ENCODE measurements at regions not wholly inside any gene's neighbourhood (a gene's known extent, or its start where the extent isn't known, plus 50 kb on each side); places are given as distances from the start of the nearest gene placed in this dataset.
"Not testable (repeated sequence)": the region's sequence is repeated elsewhere in the genome, so short reads cannot be mapped to it uniquely, and the experiment has no call there.

DNA sequence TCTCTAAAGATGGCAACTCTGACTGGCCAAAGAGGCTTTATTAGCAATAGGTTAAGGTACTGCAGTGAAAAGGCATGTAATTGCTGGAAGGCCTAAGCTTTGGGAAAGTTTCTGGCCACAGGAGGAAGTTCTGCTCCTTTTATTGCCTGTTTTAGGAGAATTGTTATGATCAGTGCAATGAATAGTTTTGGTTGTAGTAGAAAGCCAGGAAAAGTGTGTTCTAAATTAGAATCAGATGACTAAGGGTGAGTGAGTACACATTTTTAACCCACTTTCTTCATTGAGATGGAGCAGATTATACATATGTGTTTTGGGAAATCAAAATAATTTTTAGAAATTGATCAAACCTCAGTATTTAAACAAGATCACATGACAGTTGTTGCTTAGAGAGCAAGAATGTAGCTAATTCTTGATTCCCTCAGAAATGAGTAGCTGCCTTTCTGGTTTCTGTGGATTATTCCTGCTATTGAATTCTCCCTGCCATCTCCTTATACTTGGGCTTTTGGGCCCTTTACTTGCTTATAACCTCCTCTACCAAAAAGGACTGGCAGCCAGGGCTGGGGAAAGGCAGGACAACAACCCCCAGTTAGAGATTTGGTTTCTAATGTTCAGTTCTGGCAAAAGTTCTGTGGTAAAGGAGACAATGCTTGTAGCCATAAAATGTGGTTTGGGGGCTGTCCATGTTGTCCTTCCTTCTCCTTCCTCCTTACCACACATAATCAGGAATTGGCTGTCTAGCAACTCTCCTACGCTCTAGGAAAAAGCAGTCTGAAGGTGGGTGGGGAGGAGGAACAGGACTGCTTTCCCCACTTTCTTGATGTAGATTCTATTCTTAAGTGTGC is 217.1 kb downstream of the SLC38A4 start:
- H3K36me3 ChIP-seq (ENCODE audit: control insufficient read depth, insufficient read depth, low read length), result no peaks in the 10 kb centered on the region
- no peak overlapping the region for H3K9ac ChIP-seq (ENCODE audit: low read length)
- H3K9me3 ChIP-seq (ENCODE audit: control insufficient read depth, low read length), result no peaks in the 10 kb centered on the region
- peaks cover 15% of the 10 kb centered on the region for H3K4me1 ChIP-seq (ENCODE audit: control insufficient read depth, insufficient read depth, low read length)
- H3K4me3 ChIP-seq (ENCODE audit: low read length), result no peak overlapping the region
- H3K27me3 ChIP-seq (ENCODE audit: control insufficient read depth, insufficient read depth, low read length), result no peaks in the 10 kb centered on the region

DNA sequence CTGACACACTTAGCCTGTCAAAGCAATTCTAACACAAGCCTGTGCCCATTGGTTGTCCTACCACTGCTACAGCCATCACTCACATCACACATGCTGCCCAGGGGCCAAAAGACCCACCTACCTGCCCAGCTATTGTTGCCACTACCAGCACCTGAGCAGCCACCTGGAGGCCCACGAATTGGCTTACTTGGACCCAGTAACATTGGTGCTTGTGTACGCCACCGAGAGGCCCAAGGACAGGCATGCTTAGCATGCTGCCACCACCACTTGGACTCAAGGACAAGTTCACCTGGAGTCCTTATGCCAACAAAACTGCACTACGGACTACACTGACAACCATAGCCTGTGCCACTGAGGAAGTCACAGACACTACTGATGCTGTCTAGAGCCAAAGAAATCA is 221.1 kb downstream of the SLC38A4 start:
- H3K9me3 ChIP-seq (ENCODE audit: control insufficient read depth, low read length), result no peaks in the 10 kb centered on the region
- H3K36me3 ChIP-seq (ENCODE audit: control insufficient read depth, insufficient read depth, low read length), result no peaks in the 10 kb centered on the region
- no peak overlapping the region for H3K9ac ChIP-seq (ENCODE audit: low read length)
- H3K27me3 ChIP-seq (ENCODE audit: control insufficient read depth, insufficient read depth, low read length), result no peaks in the 10 kb centered on the region
- peaks cover 10% of the 10 kb centered on the region for H3K4me1 ChIP-seq (ENCODE audit: control insufficient read depth, insufficient read depth, low read length)
- H3K4me3 ChIP-seq (ENCODE audit: low read length), result no peak overlapping the region

DNA sequence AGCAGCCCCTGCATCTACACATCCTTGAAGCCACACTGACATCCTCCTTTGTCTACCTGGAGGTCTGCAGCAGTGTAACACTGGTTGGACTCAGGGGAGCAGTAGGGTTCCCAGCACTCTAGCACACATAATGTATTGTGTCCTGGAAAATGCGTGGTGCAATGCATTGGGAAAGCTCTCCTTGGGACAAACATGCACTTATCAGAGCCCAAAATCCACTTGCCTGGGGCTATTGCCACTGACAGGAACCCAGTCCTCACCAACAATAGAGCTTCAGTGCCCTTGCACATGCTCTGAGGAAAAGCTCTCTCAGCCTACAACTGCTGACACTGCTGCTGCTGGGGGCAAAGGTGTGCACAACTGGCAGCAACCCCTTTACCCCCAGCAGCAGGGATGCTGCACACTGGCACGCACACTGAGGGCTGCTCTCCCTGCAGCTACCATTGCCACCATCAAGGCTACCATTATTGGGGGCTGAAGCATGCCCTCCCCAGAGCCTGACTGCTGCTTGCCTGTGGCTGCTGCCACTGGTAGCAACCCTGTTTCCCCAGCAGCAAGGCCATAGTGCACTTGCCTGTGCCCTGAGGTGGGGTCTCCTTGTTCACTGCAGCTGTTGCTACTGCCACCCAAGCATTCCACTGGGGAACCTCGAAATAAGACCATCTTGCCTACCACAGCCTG is 221.9 kb downstream of the SLC38A4 start:
- no peak overlapping the region for H3K9ac ChIP-seq (ENCODE audit: low read length)
- no peaks in the 10 kb centered on the region for H3K27me3 ChIP-seq (ENCODE audit: control insufficient read depth, insufficient read depth, low read length)
- H3K9me3 ChIP-seq (ENCODE audit: control insufficient read depth, low read length), result no peaks in the 10 kb centered on the region
- H3K4me3 ChIP-seq (ENCODE audit: low read length), result no peak overlapping the region
- peaks cover 3% of the 10 kb centered on the region for H3K4me1 ChIP-seq (ENCODE audit: control insufficient read depth, insufficient read depth, low read length)
- H3K36me3 ChIP-seq (ENCODE audit: control insufficient read depth, insufficient read depth, low read length), result no peaks in the 10 kb centered on the region

DNA sequence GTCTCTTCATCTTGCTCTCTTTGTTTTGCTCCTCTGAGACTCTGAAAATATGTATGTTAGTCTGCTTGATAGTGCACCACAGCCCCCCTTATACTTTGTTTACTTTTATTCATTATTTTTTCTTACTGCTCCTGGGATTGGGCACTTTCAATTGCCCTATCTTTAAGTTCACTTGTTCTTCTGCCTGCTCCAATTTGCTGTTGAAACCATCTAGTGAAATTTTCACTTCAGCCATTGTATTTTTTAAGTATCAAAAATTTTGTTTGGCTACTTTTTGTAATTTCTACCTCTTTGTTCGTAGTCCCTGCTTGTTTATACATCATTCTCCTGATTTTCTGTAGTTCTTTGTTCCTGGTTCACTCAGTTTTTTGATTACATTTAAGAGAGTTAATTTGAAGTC is 223.3 kb downstream of the SLC38A4 start:
- no peaks in the 10 kb centered on the region for H3K36me3 ChIP-seq (ENCODE audit: control insufficient read depth, insufficient read depth, low read length)
- H3K9me3 ChIP-seq (ENCODE audit: control insufficient read depth, low read length), result no peaks in the 10 kb centered on the region
- H3K4me1 ChIP-seq (ENCODE audit: control insufficient read depth, insufficient read depth, low read length), result no peaks in the 10 kb centered on the region
- no peak overlapping the region for H3K9ac ChIP-seq (ENCODE audit: low read length)
- H3K4me3 ChIP-seq (ENCODE audit: low read length), result no peak overlapping the region
- no peaks in the 10 kb centered on the region for H3K27me3 ChIP-seq (ENCODE audit: control insufficient read depth, insufficient read depth, low read length)

DNA sequence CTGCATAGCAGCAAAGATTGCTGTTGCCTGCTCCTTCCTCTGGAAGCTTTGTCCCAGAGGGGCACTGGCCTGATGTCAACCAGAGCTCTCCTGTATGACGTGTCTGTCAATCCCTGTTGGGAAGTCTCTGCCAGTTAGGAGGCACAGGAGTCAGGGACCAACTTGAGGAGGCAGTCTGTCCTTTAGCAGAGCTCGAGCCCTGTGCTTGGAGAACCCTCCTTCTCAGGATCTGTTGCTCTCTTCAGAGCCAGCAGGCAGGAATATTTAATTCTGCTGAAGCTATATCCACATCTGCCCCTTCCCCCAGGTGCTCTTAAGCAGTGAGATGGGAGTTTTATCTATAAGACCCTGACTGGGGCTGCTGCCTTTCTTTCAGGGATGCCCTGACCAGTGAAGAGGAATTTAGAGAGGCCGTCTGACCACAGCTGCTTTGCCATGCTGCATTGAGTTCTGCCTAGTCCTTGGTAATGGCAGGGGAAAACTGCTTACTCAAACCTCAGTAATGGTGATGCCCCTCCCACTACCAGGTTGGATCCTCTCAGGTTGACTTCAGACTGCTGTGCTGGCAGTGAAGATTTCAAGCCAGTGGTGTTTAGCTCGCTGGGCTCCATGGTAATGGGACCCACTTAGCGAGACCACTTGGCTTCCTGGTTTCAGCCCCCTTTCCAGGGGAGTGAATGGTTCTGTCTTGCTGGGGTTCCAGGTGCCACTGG is 218.6 kb upstream of the SLC38A2 start:
- no peak overlapping the region for H3K9ac ChIP-seq (ENCODE audit: low read length)
- no peaks in the 10 kb centered on the region for H3K36me3 ChIP-seq (ENCODE audit: control insufficient read depth, insufficient read depth, low read length)
- H3K4me3 ChIP-seq (ENCODE audit: low read length), result no peak overlapping the region
- H3K4me1 ChIP-seq (ENCODE audit: control insufficient read depth, insufficient read depth, low read length), result peaks cover 3% of the 10 kb centered on the region
- no peaks in the 10 kb centered on the region for H3K27me3 ChIP-seq (ENCODE audit: control insufficient read depth, insufficient read depth, low read length)
- H3K9me3 ChIP-seq (ENCODE audit: control insufficient read depth, low read length), result no peaks in the 10 kb centered on the region

DNA sequence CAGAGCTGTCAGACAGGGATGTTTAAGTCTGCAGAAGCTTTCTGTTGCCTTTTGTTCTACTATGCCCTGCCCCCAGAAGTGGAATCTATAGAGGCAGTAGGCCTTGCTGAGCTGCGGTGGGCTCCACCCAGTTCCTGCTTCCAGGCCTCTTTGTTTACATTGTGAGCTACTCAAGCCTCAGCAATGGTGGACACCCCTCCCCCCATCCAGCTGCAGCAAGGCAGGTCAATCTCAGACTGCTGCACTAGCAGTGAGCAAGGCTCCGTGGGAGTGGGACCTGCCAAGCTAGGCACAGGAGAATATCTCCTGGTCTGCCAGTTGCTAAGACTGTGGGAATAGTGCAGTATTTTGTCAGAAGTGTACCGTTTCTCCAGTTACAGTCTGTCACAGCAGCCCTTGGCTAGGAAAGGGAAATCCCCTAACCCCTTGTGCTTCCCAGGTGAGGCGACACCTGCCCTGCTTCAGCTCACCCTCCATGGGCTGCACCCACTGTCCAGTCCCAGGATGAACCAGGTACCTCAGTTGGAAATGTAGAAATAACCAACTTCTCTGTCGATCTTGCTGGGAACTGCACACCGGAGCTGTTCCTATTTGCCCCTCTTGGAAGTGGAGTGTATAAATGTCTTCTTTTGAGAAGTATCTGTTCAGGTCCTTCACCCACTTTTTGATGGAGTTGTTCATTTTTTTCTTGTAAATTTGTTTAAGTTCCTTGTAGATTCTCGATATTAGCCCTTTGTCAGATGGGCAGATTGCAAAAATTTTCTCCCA is 213.5 kb upstream of the SLC38A2 start:
- Histone ChIP-seq H3K4me1 (ENCODE audit: control insufficient read depth, insufficient read depth, low read length) (peaks cover 12% of the 10 kb centered on the region), H3K4me3 (ENCODE audit: low read length) (no peak overlapping the region), H3K36me3 (ENCODE audit: control insufficient read depth, insufficient read depth, low read length) (no peaks in the 10 kb centered on the region), H3K9ac (ENCODE audit: low read length) (no peak overlapping the region), H3K9me3 (ENCODE audit: control insufficient read depth, low read length) (no peaks in the 10 kb centered on the region), H3K27me3 (ENCODE audit: control insufficient read depth, insufficient read depth, low read length) (no peaks in the 10 kb centered on the region)

DNA sequence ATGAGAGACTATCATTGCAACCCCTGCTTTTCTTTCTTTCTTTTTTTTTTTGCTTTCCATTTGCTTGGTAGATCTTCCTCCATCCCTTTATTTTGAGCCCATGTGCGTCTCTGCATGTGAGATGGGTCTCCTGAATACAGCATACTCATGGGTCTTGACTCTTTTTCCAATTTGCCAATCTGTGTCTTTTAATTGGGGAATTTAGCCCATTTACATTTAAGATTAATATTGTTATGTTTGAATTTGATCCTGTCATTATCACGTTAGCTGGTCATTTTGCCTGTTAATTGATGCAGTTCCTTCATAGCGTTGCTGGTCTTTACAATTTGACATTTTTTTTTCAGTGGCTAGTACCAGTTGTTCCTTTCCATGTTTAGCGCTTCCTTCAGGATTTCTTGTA is 211.5 kb upstream of the SLC38A2 start:
- peaks cover 12% of the 10 kb centered on the region for H3K4me1 ChIP-seq (ENCODE audit: control insufficient read depth, insufficient read depth, low read length)
- H3K9ac ChIP-seq (ENCODE audit: low read length); H3K9me3 ChIP-seq (ENCODE audit: control insufficient read depth, low read length); H3K27me3 ChIP-seq (ENCODE audit: control insufficient read depth, insufficient read depth, low read length); H3K4me3 ChIP-seq (ENCODE audit: low read length); H3K36me3 ChIP-seq (ENCODE audit: control insufficient read depth, insufficient read depth, low read length): not testable (repeated sequence)

DNA sequence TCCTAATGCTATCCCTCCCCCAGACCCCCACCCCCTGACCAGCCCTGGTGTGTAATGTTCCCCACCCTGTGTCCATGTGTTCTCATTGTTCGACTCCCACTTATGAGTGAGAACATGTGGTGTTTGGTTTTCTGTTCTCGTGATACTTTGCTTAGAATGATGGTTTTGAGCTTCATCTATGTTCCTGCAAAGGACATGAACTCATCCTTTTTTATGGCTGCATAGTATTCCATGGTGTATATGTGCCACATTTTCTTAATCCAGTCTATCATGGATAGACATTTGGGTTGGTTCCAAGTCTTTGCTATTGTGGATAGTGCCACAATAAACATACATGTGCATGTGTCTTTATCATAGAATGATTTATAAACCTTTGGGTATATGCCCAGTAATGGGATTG is 209.4 kb upstream of the SLC38A2 start:
- H3K9me3 ChIP-seq (ENCODE audit: control insufficient read depth, low read length); H3K36me3 ChIP-seq (ENCODE audit: control insufficient read depth, insufficient read depth, low read length); H3K9ac ChIP-seq (ENCODE audit: low read length): not testable (repeated sequence)

DNA sequence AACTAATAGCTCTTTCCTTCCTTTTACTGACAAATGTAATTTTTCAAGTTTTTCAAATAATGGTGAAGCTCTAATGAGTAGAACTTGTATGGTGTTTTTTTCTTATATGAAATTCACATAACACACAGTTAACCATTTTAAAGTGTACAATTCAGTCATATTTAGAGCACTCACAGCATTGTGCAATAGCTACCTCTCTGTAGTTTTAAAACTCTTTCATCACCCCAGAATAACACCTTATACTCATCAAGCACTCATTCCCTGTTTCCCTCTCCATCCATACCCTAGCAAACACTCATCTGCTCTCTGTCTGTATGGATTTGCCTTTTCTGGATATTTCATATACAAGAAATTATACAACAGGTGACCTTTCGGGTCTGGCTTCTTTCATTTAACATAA is 207.9 kb upstream of the SLC38A2 start:
- peaks cover 2% of the 10 kb centered on the region for H3K4me1 ChIP-seq (ENCODE audit: control insufficient read depth, insufficient read depth, low read length)
- H3K36me3 ChIP-seq (ENCODE audit: control insufficient read depth, insufficient read depth, low read length), result no peaks in the 10 kb centered on the region
- H3K9ac ChIP-seq (ENCODE audit: low read length), result no peak overlapping the region
- no peak overlapping the region for H3K4me3 ChIP-seq (ENCODE audit: low read length)
- no peaks in the 10 kb centered on the region for H3K27me3 ChIP-seq (ENCODE audit: control insufficient read depth, insufficient read depth, low read length)
- H3K9me3 ChIP-seq (ENCODE audit: control insufficient read depth, low read length), result no peaks in the 10 kb centered on the region

More for the DNA sequence above, 209.4 kb upstream of the SLC38A2 start:
- H3K4me1 ChIP-seq (ENCODE audit: control insufficient read depth, insufficient read depth, low read length), result peaks cover 12% of the 10 kb centered on the region
- not testable (repeated sequence) for H3K27me3 ChIP-seq (ENCODE audit: control insufficient read depth, insufficient read depth, low read length); H3K4me3 ChIP-seq (ENCODE audit: low read length)

DNA sequence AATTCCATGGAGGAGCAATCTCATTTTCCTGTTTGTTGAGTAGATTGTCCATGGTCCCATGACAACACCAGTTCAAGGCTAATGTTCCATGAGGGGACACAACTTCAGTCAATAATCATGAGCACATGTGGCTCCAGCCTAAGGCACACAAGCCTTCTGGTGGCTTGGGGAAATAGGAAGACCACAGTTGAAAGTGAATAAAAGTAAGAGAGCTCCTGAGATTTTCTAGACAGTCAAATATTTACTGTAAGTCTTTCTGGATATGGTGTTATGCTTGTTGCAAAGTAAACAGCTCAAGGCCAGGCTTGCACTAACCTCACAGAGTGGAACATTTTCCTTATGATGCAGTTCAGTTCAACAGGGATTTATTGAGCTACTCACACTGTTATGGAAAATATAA is 206.9 kb upstream of the SLC38A2 start:
- no peaks in the 10 kb centered on the region for H3K9me3 ChIP-seq (ENCODE audit: control insufficient read depth, low read length)
- H3K9ac ChIP-seq (ENCODE audit: low read length), result no peak overlapping the region
- H3K27me3 ChIP-seq (ENCODE audit: control insufficient read depth, insufficient read depth, low read length), result no peaks in the 10 kb centered on the region
- H3K4me1 ChIP-seq (ENCODE audit: control insufficient read depth, insufficient read depth, low read length), result no peaks in the 10 kb centered on the region
- no peak overlapping the region for H3K4me3 ChIP-seq (ENCODE audit: low read length)
- H3K36me3 ChIP-seq (ENCODE audit: control insufficient read depth, insufficient read depth, low read length), result no peaks in the 10 kb centered on the region

DNA sequence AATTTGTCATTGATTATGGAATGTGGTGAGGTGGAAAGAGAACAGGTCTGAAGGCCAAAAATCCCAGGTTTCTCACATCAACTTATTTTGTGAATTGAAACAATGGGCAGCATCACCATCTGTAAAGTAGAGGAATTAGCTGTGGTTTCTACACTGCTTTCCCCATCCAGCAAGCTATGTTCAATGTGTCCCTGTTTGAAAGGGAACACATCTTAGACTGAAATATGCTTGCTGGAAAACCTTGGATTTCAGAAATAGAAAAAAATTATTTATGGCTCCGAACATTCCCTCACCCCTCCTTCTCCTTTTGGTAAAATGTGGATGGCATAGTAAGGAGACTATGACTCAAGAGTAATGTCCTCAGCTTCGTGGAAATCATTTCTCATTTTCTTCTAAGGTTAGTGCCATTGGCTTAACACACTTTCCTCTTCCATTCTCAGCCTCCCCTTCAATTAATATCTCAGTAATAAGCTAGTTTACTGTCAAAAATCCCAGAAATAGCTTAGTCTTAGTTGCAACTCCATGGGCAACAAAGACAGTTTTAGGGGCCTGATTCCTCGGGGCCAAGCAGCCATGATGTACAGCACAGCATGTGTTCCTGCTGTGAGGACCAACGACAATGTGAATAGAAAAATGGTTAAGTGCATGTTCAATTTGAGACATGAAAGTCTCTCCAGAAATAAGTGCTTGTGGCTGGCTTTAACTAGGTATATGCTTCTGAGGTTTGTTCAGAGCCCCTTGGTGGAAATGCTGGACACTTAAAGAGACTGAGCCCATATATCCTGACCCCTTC is 205.8 kb upstream of the SLC38A2 start:
- Histone ChIP-seq H3K36me3 (ENCODE audit: control insufficient read depth, insufficient read depth, low read length) (no peaks in the 10 kb centered on the region), H3K27me3 (ENCODE audit: control insufficient read depth, insufficient read depth, low read length) (no peaks in the 10 kb centered on the region), H3K4me3 (ENCODE audit: low read length) (no peak overlapping the region), H3K9me3 (ENCODE audit: control insufficient read depth, low read length) (no peaks in the 10 kb centered on the region), H3K4me1 (ENCODE audit: control insufficient read depth, insufficient read depth, low read length) (no peaks in the 10 kb centered on the region), H3K9ac (ENCODE audit: low read length) (no peak overlapping the region)
